ENCODE measurements at regions not wholly inside any gene's neighbourhood (a gene's known extent, or its start where the extent isn't known, plus 50 kb on each side); places are given as distances from the start of the nearest gene placed in this dataset.

- TF ChIP-seq CTCF (IDR thresholded peaks at IDR 0.05) (no peak), POLR2A (IDR thresholded peaks at IDR 0.05) (no peak)
Measured at GRCh38 chr1:177629526-177629925, 340.3 kb downstream of the SEC16B start.
